ENCODE measurements at regions not wholly inside any gene's neighbourhood (a gene's known extent, or its start where the extent isn't known, plus 50 kb on each side); places are given as distances from the start of the nearest gene placed in this dataset.

DNA sequence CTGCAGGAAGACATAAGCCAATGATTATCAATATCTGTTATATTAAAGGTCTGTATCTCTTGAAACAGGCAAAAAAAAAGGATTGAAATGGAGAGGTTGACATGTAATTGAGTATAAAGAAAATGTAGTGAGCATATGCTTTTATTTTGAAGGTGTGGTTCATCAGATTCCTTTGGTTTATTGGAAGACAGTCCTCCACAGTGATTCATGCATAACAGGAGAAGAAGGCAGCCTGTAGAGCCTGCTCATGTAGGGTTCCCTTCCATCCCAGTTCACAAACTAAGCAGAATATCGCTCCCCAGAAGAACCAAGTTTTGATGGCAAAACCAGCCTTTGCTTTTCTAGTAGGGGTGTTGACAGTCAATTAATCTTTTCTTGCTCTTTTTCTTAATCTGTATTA, 1016.8 kb upstream of the ADGRL4 start:
- H3F3A ChIP-seq (ENCODE audit: insufficient read depth, low read length, poor library complexity, severe bottlenecking): no peaks in the 10 kb centered on the region
- no peaks in the 10 kb centered on the region for H3K36me3 ChIP-seq (ENCODE audit: insufficient read depth, low read length)
- H2AFZ ChIP-seq (ENCODE audit: low read depth, low read length): no peak overlapping the region
- no peaks in the 10 kb centered on the region for H3K27me3 ChIP-seq (ENCODE audit: insufficient read depth, low read depth, low read length)
- H3K4me3 ChIP-seq (ENCODE audit: low read length): no peak overlapping the region
- H4K20me1 ChIP-seq (ENCODE audit: insufficient read depth): no peaks in the 10 kb centered on the region
- H3K9ac ChIP-seq (ENCODE audit: low read length): no peak overlapping the region
- no peaks in the 10 kb centered on the region for H3K79me2 ChIP-seq (replicated peaks; ENCODE audit: insufficient read depth, low read length)
- no peaks in the 10 kb centered on the region for H3K9me2 ChIP-seq (ENCODE audit: insufficient read depth, low read length)
- H3K9me3 ChIP-seq (ENCODE audit: low read length): no peaks in the 10 kb centered on the region
- TF ChIP-seq EZH2 (IDR thresholded peaks at IDR 0.05; ENCODE audit: borderline replicate concordance, insufficient read depth, low read length, poor library complexity, severe bottlenecking): no peak
- no peak for TF ChIP-seq TAF1 (IDR thresholded peaks at IDR 0.05; ENCODE audit: low read depth)
- TF ChIP-seq, protein P1, sequence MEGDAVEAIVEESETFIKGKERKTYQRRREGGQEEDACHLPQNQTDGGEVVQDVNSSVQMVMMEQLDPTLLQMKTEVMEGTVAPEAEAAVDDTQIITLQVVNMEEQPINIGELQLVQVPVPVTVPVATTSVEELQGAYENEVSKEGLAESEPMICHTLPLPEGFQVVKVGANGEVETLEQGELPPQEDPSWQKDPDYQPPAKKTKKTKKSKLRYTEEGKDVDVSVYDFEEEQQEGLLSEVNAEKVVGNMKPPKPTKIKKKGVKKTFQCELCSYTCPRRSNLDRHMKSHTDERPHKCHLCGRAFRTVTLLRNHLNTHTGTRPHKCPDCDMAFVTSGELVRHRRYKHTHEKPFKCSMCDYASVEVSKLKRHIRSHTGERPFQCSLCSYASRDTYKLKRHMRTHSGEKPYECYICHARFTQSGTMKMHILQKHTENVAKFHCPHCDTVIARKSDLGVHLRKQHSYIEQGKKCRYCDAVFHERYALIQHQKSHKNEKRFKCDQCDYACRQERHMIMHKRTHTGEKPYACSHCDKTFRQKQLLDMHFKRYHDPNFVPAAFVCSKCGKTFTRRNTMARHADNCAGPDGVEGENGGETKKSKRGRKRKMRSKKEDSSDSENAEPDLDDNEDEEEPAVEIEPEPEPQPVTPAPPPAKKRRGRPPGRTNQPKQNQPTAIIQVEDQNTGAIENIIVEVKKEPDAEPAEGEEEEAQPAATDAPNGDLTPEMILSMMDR (IDR thresholded peaks at IDR 0.05; ENCODE audit: poor library complexity, severe bottlenecking): no peak
- no peak for TF ChIP-seq POLR2AphosphoS5 (IDR thresholded peaks at IDR 0.05)
- no peak for TF ChIP-seq SMC3 (conservative IDR thresholded peaks at IDR 0.05; ENCODE audit: poor library complexity)
- TF ChIP-seq, protein P2, sequence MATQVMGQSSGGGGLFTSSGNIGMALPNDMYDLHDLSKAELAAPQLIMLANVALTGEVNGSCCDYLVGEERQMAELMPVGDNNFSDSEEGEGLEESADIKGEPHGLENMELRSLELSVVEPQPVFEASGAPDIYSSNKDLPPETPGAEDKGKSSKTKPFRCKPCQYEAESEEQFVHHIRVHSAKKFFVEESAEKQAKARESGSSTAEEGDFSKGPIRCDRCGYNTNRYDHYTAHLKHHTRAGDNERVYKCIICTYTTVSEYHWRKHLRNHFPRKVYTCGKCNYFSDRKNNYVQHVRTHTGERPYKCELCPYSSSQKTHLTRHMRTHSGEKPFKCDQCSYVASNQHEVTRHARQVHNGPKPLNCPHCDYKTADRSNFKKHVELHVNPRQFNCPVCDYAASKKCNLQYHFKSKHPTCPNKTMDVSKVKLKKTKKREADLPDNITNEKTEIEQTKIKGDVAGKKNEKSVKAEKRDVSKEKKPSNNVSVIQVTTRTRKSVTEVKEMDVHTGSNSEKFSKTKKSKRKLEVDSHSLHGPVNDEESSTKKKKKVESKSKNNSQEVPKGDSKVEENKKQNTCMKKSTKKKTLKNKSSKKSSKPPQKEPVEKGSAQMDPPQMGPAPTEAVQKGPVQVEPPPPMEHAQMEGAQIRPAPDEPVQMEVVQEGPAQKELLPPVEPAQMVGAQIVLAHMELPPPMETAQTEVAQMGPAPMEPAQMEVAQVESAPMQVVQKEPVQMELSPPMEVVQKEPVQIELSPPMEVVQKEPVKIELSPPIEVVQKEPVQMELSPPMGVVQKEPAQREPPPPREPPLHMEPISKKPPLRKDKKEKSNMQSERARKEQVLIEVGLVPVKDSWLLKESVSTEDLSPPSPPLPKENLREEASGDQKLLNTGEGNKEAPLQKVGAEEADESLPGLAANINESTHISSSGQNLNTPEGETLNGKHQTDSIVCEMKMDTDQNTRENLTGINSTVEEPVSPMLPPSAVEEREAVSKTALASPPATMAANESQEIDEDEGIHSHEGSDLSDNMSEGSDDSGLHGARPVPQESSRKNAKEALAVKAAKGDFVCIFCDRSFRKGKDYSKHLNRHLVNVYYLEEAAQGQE (IDR thresholded peaks at IDR 0.05; ENCODE audit: borderline replicate concordance): no peak
- no peak for TF ChIP-seq MXI1 (conservative IDR thresholded peaks at IDR 0.05; ENCODE audit: poor library complexity, severe bottlenecking)
- TF ChIP-seq EP300 (conservative IDR thresholded peaks at IDR 0.05; ENCODE audit: poor library complexity, severe bottlenecking): no peak
- TF ChIP-seq RAD21 (conservative IDR thresholded peaks at IDR 0.05): no peak
- H3K4me2 ChIP-seq (ENCODE audit: low read length): no peak overlapping the region
- H3K27ac ChIP-seq (ENCODE audit: low read length): no peak overlapping the region

DNA sequence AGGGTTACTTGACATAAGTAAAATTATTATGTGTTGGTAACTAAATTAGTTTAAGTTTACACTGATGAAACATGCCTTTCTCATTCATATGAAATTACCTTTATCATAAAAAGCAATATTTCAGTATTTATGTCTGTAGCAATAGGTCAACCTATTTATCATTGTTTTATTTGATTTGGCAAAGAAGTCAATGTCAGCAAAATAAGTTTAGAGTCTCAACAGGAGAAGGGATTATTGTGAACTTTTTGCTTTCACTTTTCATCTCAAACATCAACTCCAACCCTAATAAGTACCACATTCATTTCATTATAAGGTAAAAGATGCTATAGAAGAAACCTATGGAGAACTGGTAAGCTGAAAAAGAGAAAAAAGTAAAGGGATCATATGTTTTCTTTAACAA, 1015.4 kb upstream of the ADGRL4 start:
- Histone ChIP-seq H3K9me2 (ENCODE audit: insufficient read depth, low read length) (no peaks in the 10 kb centered on the region), H3K4me2 (ENCODE audit: low read length) (no peak overlapping the region), H4K20me1 (ENCODE audit: insufficient read depth) (no peaks in the 10 kb centered on the region), H3K4me3 (ENCODE audit: low read length) (no peak overlapping the region), H2AFZ (ENCODE audit: low read depth, low read length) (no peak overlapping the region), H3F3A (ENCODE audit: insufficient read depth, low read length, poor library complexity, severe bottlenecking) (no peaks in the 10 kb centered on the region), H3K9me3 (ENCODE audit: low read length) (no peaks in the 10 kb centered on the region), H3K79me2 (replicated peaks; ENCODE audit: insufficient read depth, low read length) (no peaks in the 10 kb centered on the region), H3K27me3 (ENCODE audit: insufficient read depth, low read depth, low read length) (no peaks in the 10 kb centered on the region), H3K36me3 (ENCODE audit: insufficient read depth, low read length) (no peaks in the 10 kb centered on the region), H3K9ac (ENCODE audit: low read length) (no peak overlapping the region), H3K27ac (ENCODE audit: low read length) (no peak overlapping the region)
- no peak for TF ChIP-seq RAD21 (conservative IDR thresholded peaks at IDR 0.05)
- TF ChIP-seq POLR2AphosphoS5 (IDR thresholded peaks at IDR 0.05): no peak
- TF ChIP-seq, protein P1 (IDR thresholded peaks at IDR 0.05; ENCODE audit: poor library complexity, severe bottlenecking): no peak
- no peak for TF ChIP-seq SMC3 (conservative IDR thresholded peaks at IDR 0.05; ENCODE audit: poor library complexity)
- TF ChIP-seq, protein P2 (IDR thresholded peaks at IDR 0.05; ENCODE audit: borderline replicate concordance): no peak
- no peak for TF ChIP-seq EP300 (conservative IDR thresholded peaks at IDR 0.05; ENCODE audit: poor library complexity, severe bottlenecking)
- no peak for TF ChIP-seq MXI1 (conservative IDR thresholded peaks at IDR 0.05; ENCODE audit: poor library complexity, severe bottlenecking)
- TF ChIP-seq TAF1 (IDR thresholded peaks at IDR 0.05; ENCODE audit: low read depth): no peak
- no peak for TF ChIP-seq EZH2 (IDR thresholded peaks at IDR 0.05; ENCODE audit: borderline replicate concordance, insufficient read depth, low read length, poor library complexity, severe bottlenecking)

Data from neural cell (in vitro differentiated cells).